ENCODE measurements at regions not wholly inside any gene's neighbourhood (a gene's known extent, or its start where the extent isn't known, plus 50 kb on each side); places are given as distances from the start of the nearest gene placed in this dataset.
"Not testable (repeated sequence)": the region's sequence is repeated elsewhere in the genome, so short reads cannot be mapped to it uniquely, and the experiment has no call there.

DNA sequence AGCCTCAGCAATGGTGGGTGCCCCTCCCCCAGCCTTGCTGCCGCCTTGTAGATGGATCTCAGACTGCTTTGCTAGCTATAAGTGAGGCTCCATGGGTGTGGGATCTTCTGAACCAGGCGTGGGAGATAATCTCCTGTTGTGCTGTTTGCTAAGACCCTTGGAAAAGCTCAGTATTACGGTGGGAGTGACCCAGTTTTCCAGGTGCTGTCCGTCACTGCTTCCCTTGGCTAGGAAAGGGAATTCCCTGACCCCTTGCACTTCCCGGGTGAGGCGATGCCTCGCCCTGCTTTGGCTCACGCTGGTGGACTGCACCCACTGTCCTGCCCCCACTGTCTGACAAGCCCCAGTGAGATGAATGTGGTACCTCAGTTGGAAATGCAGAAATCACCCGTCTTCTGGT, 411.2 kb downstream of the RAB38 start:
- not testable (repeated sequence) for DNase-seq (ENCODE audit: low spot score)

DNA sequence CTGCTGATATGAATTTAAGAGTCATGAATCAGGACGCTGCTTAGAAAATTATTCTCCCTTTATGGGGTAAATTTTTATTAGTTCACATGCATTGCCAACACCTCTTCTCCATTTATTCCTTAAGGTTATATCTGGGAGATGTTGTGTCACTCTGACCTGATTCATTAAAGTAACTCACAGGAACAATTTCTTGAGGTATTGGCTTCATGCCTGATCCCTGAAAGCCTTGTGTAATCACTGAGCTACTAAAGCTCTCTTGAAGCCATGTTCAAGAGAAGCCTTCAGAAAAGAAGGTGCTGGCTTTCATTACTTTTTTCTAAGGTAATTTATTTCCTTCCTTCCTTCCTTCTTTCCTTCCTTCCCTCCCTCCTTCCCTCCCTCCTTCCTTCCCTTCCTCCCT, 420.6 kb downstream of the RAB38 start:
- no peak for DNase-seq (ENCODE audit: low spot score)

DNA sequence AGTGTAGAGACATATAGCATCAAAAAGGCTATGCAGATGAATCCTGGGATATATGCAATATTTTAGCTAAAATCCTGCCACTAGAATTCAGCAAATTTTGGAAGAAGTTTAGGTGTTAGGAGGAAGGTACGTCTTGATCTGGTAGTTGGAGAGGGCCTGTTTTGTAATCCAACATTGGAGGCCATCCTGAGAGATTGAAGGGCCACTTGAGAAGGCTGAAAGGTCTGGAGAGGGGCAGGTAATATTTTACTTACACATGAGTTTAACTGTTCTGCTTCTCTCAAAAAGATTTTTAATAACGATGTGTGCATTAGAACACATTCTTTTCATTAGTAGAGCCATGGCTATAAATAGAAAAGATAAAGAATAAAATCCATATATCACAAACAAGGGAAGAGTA, 422.1 kb downstream of the RAB38 start:
- no peak for DNase-seq (ENCODE audit: low spot score)

DNA sequence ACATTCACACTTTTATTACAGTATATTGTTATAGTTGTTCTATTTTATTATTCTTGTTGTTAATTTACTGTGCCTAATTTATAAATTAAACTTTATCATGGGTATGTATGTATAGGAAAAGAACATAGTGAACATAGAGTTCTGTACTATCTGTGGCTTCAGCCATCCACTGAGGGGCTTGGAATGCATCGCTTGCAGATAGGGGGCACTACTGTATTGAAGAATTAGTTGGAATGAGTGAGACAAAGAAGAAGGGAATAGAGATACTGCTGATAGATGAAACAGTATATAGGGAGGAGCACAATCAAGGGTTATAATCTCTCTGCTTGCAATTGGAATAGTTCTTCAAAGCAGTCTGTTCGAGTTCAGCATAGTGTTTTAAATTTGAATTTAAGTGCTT, 432.2 kb downstream of the RAB38 start:
- no peak for DNase-seq (ENCODE audit: low spot score)

DNA sequence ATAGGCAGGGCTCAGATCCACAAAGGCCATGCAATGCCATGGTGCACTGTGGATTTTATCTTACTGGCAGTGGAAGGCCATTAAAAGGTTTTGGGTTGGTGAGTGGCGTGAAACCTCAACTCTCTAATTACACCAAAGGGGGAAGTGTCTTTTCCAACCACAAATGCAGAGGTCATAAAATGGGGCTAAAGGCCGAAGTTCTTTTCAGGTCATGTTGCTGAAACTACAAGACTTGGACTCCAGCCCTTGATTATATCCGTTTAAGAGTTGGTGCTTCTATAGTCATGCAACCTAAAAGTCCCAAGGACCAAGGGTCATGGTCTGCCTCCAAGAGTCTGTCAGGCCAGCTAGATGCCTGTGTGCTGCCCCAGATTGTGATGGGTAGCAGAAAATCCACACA, 434.3 kb downstream of the RAB38 start:
- DNase-seq (ENCODE audit: low spot score) = no peak

DNA sequence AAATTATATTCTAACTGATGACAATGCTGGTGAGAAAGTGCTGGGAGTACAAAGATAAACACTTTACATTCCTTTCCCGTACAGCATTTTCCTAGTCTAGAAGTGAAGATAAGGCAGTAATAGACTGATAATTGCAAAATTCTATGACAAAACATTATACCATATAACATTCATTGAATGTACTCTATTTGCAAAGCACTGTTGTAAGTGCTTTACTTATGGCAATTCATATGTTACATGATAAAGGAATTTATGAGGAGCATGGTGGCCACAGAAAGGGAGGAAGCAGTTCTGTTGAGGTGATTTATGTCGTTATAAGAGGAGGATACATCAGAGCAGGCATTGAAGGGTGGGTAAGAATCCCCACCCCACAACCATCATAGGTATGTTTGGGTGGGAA, 434.8 kb downstream of the RAB38 start:
- no peak for DNase-seq (ENCODE audit: low spot score)

DNA sequence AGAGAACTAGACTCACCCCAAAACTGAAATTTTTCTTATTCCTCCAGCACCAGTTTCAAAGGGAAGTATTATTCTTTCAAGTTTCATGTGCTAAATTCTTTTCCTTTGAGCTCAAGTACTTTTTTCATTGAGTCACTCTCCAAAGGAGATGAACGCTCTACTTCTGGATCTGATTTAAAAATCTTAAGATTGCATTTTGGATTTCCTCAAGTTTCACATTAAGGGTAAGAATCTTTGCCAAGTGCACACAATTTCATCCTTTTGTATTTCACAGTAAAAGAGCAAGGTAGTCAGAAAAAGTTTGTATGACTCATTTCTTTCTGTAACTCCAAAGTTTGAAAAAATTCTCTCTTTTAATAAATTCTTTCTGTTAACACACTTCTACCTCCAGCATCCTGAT, 435.5 kb downstream of the RAB38 start:
- no peak for DNase-seq (ENCODE audit: low spot score)

DNA sequence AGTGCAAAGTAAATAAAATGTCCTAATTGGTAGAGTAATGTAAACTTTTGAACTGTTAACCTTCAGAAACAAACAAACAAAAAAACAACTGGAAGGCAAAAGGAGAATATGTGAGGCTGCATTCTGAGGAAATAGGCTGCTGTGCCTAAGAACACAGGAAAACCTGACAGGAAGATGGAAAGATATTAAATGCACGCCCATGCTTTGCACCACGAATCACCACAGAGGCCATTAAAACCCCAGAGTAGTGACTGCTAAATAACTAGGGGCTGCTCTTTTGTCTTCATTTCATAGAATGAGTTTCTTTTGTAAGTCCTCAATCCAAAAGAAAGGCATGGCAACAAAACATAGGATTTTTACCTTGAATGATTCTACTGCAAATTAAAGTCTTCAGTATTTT, 436.0 kb downstream of the RAB38 start:
- no peak for DNase-seq (ENCODE audit: low spot score)

DNA sequence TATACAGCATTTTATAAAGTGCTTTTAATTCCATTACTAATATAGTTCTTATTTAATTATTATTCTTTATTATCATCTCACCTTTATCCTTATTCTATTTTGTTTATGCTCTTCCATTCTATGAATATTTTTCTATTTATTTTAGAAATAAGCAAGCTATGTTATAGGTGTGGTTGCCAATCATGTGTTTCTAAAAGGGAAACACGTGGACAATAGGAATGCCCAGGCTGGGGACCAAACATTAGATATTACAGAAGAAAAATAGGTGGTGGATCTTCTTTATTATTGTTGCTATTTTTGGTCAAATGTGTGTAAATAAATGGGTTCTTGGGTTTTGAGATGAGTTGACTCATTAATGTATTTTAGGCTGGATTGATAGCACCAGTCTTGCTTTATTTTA, 438.3 kb downstream of the RAB38 start:
- no peak for DNase-seq (ENCODE audit: low spot score)

DNA sequence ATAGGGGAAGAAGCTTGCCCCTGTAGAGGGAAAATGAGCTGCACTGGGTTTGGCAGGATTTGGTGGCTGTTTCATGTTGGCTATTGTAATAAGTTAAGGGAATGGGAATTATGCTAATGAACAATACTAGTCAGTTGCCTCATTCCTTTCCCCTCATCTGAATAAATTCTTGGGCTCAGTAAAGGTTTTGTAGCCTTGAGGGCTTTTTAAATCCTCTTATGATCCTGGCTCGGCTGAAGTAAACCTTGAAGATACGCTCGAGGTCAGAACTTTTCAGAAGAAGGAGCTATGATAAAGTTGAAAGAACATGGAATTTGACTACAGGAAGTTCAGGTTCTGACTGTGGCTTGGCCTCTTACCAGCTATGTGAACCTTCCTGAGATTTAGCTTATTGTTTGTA, 448.7 kb downstream of the RAB38 start:
- no peak for DNase-seq (ENCODE audit: low spot score)

DNA sequence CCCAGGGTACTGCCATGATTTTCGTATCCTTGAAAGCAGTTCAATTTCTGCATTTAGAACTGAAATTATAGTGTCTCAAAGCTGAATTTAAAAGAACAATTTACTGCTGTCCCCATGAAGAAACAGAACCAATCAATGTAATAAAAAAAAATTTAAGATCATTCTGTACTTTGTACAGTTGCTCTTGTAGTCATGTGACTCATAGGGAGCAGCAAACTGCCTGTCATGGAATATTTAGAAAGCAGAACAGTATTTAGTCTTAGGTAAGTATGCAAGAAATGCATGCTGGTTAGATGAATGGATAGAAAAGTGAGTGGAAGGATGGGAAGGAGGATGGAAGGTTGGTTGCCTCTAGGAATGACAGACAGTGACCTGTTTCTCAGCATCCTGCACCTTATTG, 450.9 kb downstream of the RAB38 start:
- DNase-seq (ENCODE audit: low spot score) = no peak

DNA sequence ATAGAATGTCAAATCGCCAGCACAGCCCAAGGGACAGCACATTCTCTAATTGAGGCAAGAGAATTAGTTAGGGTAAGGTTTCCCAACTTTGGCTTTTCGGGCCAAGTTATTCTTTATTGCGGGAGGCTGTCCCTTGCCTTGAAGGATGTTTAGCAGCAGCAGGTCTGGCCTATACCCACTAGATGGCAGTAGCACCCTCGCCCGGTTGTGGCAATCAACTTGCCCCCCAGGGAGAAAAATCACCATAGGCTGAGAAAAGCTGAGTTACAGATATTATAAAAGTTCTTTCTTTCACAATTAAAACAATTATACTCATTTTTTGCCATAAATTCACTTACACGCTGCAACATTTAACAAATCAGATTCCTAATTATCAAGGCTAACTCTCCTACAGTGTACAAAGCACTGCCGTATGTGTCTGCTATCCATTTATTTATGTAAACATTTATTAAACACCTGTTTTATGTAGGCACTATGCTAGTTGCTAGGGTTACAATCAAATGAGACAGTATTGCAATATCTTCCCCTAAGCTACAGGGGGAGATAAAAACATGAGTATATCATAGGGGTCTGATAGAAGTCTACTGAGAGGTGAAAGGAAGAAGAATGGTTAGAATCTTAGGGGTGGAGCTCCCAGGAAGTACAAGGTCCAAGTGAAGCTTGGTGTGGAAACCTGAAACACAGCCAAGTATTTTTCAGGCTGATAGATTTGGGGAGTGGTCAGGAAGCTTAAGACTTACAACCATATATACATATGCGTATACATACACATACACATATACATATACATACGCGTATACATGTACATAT, 452.3 kb downstream of the RAB38 start:
- peak; percentile 16 for DNase-seq (ENCODE audit: low spot score)

DNA sequence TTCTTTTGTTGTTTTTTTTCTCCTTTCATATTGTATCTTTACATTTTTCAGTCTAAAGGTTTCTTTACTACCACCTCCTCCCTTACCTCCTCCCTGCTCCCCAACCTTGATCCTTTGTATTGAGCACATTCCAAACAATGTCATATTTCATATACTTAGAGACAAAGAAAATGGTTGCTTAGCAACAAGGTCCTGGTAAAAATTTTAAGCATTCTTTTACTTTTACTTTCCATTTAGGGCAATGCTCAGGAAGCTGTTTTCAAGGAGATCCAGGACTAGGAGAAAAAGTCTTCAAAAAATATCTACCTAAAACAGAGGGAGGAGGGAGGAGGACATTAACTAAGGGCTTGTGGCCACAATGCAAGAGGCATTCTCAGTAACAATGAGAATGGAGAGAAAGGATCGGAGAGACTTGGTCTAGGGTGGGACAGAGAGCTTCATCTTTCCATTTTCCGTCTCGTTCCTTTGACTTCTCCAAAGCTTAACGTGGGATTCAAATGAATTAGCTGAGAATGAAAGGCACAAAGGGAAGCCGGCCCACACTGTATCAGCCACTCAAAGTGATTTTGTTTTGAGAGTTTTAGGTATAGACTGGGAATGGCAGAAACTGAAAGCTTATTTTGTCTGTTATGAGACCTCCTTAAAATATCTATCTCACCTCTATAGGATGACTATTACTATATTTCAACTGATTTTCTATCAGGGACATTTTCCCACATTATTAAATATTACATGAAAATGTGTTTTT, 455.7 kb downstream of the RAB38 start:
- no peak for DNase-seq (ENCODE audit: low spot score)

DNA sequence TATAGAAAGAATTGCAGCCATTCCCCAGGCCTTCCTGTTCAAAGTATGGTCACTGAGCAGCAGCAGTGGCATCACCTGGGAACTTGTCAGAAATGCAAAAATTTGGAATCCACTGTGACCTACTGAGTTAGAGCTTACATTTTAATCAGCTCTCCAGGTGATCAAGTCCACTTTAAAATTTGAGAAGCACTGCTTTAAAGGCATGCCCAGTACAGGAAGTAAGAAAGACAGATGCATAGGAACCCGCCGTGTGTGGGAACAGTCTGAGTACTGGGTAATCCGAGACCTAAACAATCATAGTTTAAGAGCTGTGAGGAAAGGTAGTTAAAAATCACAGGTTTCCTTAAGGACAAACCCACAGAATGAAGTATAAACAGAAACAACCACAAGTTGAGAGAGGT, 462.4 kb downstream of the RAB38 start:
- no peak for DNase-seq (ENCODE audit: low spot score)

DNA sequence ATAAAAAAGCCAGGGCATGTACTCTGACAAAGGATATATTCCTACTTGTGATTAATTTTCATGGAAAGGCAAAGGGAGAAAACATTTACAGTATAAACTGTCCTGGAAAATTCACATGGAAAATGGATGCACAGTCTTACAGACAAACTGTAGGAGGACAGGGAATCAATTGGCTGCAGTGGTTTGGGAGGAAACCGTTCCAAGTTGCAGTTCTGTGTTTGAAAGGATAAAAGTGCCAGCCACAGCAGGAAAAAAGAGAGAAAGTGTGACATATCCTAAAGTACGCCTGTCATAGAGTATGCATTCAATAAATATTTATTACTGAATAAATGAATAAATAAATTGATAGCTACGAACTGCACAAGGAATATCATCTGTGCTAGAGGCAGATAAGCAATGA, 462.9 kb downstream of the RAB38 start:
- DNase-seq (ENCODE audit: low spot score) = no peak

DNA sequence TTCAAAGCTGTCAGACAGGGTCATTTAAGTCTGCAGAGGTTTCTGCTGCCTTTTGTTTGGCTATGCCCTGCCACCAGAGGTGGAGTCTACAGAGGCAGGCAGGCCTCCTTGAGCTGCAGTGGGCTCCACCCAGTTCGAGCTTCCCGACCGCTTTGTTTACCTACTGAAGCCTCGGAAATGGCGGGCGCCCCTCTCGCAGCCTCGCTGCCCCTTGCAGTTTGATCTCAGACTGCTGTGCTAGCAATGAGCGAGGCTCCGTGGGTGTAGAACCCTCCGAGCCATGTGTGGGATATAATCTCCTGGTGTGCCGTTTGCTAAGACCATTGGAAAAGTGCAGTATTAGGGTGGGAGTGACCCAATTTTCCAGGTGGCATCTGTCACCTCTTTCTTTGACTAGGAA, 471.7 kb downstream of the RAB38 start:
- DNase-seq (ENCODE audit: low spot score) = not testable (repeated sequence)

DNA sequence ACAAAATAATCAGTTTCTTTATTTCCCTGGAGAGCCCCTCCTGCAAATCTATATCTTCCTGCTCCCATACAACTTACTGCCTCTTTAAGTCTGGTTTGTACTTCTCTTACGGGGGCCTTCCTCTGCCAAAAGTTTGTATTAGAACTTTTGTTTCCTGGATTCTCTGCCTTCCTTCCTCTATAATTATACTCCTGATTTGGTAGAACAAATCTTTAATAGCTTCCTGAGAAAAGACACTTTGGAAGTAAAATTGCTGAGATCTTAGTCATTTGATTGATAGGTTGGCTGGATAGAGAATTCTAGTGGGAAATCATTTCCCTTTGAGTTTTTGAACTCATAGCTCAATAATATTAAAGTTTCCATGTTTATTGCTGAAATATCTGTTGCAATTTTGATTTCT, 499.2 kb downstream of the RAB38 start:
- no peak for DNase-seq (ENCODE audit: low spot score)

DNA sequence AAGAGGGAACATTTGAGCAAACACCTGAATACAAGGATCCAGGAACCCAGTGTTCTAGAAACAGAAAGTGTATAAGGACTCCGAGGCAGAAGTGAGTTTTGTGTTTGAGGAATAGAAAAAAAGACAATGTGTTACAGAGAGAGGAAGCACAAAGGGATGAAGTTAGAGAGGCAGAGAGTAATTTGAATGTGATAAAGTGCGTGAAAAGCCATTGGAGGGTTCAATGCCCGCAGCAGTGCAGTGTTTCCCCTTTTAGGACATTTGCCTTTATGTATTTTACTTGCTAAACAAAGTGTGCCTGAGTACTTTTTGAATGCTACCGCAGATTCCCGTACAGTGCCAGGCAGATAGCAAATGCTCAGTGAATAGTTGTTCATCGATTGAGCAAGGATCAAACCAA, 508.5 kb downstream of the RAB38 start:
- DNase-seq (ENCODE audit: low spot score) = no peak

DNA sequence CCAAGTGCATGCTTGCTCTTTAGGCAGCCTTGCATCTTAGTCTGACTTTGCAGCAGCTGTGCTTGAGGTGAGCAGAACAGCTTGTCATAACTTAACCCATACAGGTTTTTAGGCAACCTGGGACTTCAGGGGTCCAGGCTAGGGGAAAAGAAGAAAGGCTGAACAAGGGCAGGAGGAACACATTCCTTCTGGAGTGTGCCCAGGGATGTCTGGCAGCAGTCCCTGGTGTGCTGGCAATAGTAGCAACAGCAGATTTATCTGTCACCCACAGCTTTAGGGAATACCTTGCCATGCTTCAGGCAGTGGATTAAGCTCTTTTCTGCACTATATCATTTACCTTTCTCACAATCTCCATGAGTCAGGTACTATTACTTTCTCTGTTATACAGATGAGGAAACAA, 513.0 kb downstream of the RAB38 start:
- DNase-seq (ENCODE audit: low spot score) = no peak

DNA sequence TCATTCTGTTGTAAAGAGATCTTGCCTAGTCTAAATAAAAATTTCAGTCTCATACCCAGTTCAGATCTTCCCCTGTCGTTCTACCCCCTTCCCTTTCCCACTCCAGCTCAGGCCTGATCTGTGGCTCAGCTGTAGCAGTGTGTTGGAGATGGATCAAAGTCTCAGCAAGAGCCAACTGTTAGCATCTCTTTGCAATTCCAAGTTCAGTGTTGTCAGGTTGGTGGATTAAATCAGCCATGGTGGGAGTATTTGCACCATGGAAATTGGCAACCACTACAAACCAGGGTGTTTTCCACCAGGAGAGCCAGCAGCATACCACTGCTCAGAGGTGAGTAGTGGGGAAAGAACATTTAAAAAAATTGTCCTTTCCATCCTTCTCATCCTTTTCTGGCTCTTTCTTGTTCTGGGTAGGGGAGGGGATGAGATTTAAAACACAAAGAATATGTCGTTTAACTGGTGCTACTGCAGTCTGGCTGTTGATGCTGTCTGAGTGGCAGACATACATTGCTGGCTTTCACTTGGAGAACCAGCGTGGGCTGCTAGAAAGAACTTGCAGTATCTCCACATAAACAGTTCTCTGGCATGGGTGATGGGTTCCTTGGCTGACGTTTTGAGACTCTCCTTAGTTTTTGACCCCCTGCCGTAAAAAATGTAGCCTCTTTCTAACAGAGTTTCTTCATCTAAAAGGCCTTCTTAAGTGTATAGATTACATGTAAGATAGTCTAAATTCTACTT, 514.1 kb downstream of the RAB38 start:
- no peak for DNase-seq (ENCODE audit: low spot score)

DNA sequence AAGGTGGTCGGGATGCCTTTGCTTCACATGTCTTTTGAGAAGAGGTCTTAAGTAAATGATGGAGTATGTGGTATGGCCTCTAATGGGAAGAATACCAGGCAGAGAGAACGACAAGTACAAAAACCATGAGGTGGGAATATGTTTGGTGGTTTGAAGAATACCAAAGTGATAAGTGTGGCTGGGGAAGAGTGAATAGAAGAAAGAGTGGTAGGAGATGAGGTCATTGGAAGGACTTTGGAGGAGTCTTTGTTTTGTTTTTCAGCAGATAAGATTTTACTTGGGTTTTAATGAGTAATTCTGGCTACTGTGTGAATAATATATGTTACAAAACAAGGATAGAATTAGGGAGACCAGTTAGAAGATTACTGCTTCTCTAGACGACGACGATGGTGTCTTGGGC, 515.4 kb downstream of the RAB38 start:
- DNase-seq (ENCODE audit: low spot score) = no peak

DNA sequence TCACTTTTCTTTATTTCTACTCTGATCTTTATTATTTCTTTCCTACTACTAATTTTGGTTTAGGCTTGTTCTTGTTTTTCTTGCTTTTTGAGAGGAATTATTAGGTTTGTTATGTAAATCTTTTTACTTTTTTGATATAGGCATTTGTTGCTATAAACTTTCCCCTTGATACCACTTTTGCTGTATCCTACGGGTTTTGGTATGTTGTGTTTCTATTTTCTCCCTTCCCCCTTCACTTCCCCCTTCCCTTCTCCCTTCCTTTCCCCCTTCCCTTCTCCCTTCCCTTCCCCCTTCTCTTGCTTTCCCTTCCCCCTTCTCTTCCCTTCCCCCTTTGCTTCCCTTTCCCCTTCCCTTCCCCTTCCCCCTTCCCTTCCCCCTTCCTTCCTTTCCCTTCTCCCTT, 529.6 kb downstream of the RAB38 start:
- DNase-seq (ENCODE audit: low spot score) = no peak

DNA sequence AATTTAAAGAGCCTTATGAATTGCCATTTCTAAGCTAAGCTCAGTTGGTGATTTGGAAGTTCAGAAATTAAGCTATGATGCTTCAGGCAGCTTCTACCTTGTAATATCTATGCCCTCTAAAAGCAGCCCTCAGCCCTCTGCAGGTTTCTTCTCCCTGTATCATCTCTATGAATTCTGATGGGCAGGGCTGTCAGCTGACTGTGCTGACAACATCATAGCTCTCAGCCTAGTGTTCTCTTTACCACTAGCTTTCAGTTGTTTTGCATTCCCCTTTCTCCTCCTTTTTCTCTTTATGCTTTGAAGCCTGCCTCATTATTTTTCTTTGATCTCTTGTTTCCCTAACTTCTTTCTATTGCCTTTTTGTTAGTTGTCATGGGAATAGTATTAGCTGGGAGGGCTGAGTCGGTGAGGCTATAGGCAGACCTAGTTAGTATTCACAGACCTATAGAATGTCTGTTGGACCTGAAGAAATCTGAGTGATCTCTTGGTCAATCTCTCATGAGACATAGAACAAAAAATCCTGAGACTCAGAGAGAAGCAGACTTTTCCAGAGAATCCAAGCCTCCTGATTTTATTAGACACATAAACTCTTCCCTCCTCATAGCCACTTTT, 535.4 kb downstream of the RAB38 start:
- DNase-seq (ENCODE audit: low spot score) = no peak

Measured in SW480 (cell line).